ENCODE measurements at regions not wholly inside any gene's neighbourhood (a gene's known extent, or its start where the extent isn't known, plus 50 kb on each side); places are given as distances from the start of the nearest gene placed in this dataset.
A peak's percentile ranks its signal among the peaks of the same experiment; 100 is the strongest.

GRCh38 chr2:52724585-52724984 is 1043.0 kb upstream of the CHAC2 start:
- Histone ChIP-seq H2AFZ (ENCODE audit: low read length) (no peak overlapping the region), H3K9me2 (replicated peaks; ENCODE audit: insufficient read depth, low read length) (no peaks in the 10 kb centered on the region), H3K9ac (ENCODE audit: low read length) (no peak overlapping the region), H3K9me3 (replicated peaks; ENCODE audit: insufficient read depth, low read length) (no peaks in the 10 kb centered on the region), H3K4me3 (ENCODE audit: low read length) (no peak overlapping the region), H3K4me2 (ENCODE audit: low read depth, low read length) (no peak overlapping the region), H3K27me3 (replicated peaks; ENCODE audit: insufficient read depth, low read length) (no peaks in the 10 kb centered on the region), H3K27ac (ENCODE audit: low read length) (no peak overlapping the region), H3F3A (ENCODE audit: insufficient read depth, low read length) (no peaks in the 10 kb centered on the region), H3K79me2 (ENCODE audit: low read length) (no peaks in the 10 kb centered on the region), H3K4me1 (ENCODE audit: low read length) (no peaks in the 10 kb centered on the region), H3K36me3 (replicated peaks; ENCODE audit: insufficient read depth, low read length) (no peaks in the 10 kb centered on the region), H4K20me1 (ENCODE audit: insufficient read depth, low read length) (no peaks in the 10 kb centered on the region)
- TF ChIP-seq EZH2phosphoT487 (IDR thresholded peaks at IDR 0.05; ENCODE audit: low read length) (no peak), EZH2 (optimal IDR thresholded peaks at IDR 0.05; ENCODE audit: low read depth, low read length) (no peak), CTCF (IDR thresholded peaks at IDR 0.05; ENCODE audit: low read length) (no peak)
- no peak for DNase-seq

- H2AFZ ChIP-seq (ENCODE audit: low read length), result peak overlapping the region; percentile 59; the same call in 1 of the 2 replicates
- peaks cover 14% of the 10 kb centered on the region for H3K4me1 ChIP-seq (ENCODE audit: low read length)
- no peaks in the 10 kb centered on the region for H3K79me2 ChIP-seq (ENCODE audit: low read length)
- H3K4me2 ChIP-seq (ENCODE audit: low read depth, low read length), result peak overlapping the region; percentile 74
- peak overlapping the region; percentile 36 for H3K4me3 ChIP-seq (ENCODE audit: low read length)
- no peak for TF ChIP-seq EZH2 (optimal IDR thresholded peaks at IDR 0.05; ENCODE audit: low read depth, low read length)
- TF ChIP-seq CTCF (IDR thresholded peaks at IDR 0.05; ENCODE audit: low read length), result no peak
- no peak for TF ChIP-seq EZH2phosphoT487 (IDR thresholded peaks at IDR 0.05; ENCODE audit: low read length)
- no peaks in the 10 kb centered on the region for H3K9me3 ChIP-seq (replicated peaks; ENCODE audit: insufficient read depth, low read length)
- H3F3A ChIP-seq (ENCODE audit: insufficient read depth, low read length), result no peaks in the 10 kb centered on the region
- no peaks in the 10 kb centered on the region for H3K9me2 ChIP-seq (replicated peaks; ENCODE audit: insufficient read depth, low read length)
- DNase-seq, result peak; percentile 52
- H3K9ac ChIP-seq (ENCODE audit: low read length), result no peak overlapping the region; the same call in 1 of the 2 replicates
- no peaks in the 10 kb centered on the region for H3K36me3 ChIP-seq (replicated peaks; ENCODE audit: insufficient read depth, low read length)
- H3K27me3 ChIP-seq (replicated peaks; ENCODE audit: insufficient read depth, low read length), result no peaks in the 10 kb centered on the region
- no peaks in the 10 kb centered on the region for H4K20me1 ChIP-seq (ENCODE audit: insufficient read depth, low read length)
- peak overlapping the region; percentile 28; the same call in 1 of the 2 replicates for H3K27ac ChIP-seq (ENCODE audit: low read length)
These were observed 1049.8 kb upstream of the CHAC2 start for GRCh38 chr2:52717836-52718235.

- H3K9ac ChIP-seq (ENCODE audit: low read length), result no peak overlapping the region
- no peaks in the 10 kb centered on the region for H3K4me1 ChIP-seq (ENCODE audit: low read length)
- H3K27ac ChIP-seq (ENCODE audit: low read length), result no peak overlapping the region
- no peaks in the 10 kb centered on the region for H3K9me2 ChIP-seq (replicated peaks; ENCODE audit: insufficient read depth, low read length)
- H3K27me3 ChIP-seq (replicated peaks; ENCODE audit: insufficient read depth, low read length), result no peaks in the 10 kb centered on the region
- H2AFZ ChIP-seq (ENCODE audit: low read length), result no peak overlapping the region
- DNase-seq, result no peak
- no peaks in the 10 kb centered on the region for H3F3A ChIP-seq (ENCODE audit: insufficient read depth, low read length)
- H4K20me1 ChIP-seq (ENCODE audit: insufficient read depth, low read length), result no peaks in the 10 kb centered on the region
- H3K4me3 ChIP-seq (ENCODE audit: low read length), result no peak overlapping the region
- H3K9me3 ChIP-seq (replicated peaks; ENCODE audit: insufficient read depth, low read length), result no peaks in the 10 kb centered on the region
- TF ChIP-seq EZH2 (optimal IDR thresholded peaks at IDR 0.05; ENCODE audit: low read depth, low read length), result no peak
- TF ChIP-seq CTCF (IDR thresholded peaks at IDR 0.05; ENCODE audit: low read length), result no peak
- no peak for TF ChIP-seq EZH2phosphoT487 (IDR thresholded peaks at IDR 0.05; ENCODE audit: low read length)
- no peak overlapping the region for H3K4me2 ChIP-seq (ENCODE audit: low read depth, low read length)
- H3K36me3 ChIP-seq (replicated peaks; ENCODE audit: insufficient read depth, low read length), result no peaks in the 10 kb centered on the region
- H3K79me2 ChIP-seq (ENCODE audit: low read length), result no peaks in the 10 kb centered on the region
These were observed 1056.6 kb upstream of the CHAC2 start for GRCh38 chr2:52710810-52711618.
